DND-41 (cell line): ENCODE measurements at regions not wholly inside any gene's neighbourhood (a gene's known extent, or its start where the extent isn't known, plus 50 kb on each side); places are given as distances from the start of the nearest gene placed in this dataset.

Experiments used
- ATAC-seq: fragments of 200-7000 bp; cut with Tn5 transposase; 3 replicates; pipeline ENCODE4 v1.9.1; 2021; ENCODE audit warnings: low read depth; ENCODE audit not compliant: insufficient read depth
- DNase-seq: peaks from one replicate; pipeline ENCODE4 v3.0.0-alpha.2; 2020
- H2AFZ ChIP-seq: 2 replicates; pipeline ENCODE4 v1.6.0; 2012; ENCODE audit warnings: low read depth, low read length
- H3K27ac ChIP-seq: 2 replicates; pipeline ENCODE4 v1.5.1; 2012; ENCODE audit warnings: low read length, inconsistent platforms
- H3K27me3 ChIP-seq: fragments of 200-600 bp; sonication (generic); 2 replicates; pipeline ENCODE4 v1.6.0; 2012; ENCODE audit warnings: low read length, mild to moderate bottlenecking, inconsistent platforms; ENCODE audit not compliant: insufficient read depth, poor library complexity
- H3K36me3 ChIP-seq: 2 replicates; pipeline ENCODE4 v1.5.1; 2012; ENCODE audit warnings: low read length, inconsistent platforms; ENCODE audit not compliant: insufficient read depth
- H3K4me1 ChIP-seq: 2 replicates; pipeline ENCODE4 v1.5.1; 2012; ENCODE audit warnings: mild to moderate bottlenecking, low read length; ENCODE audit not compliant: insufficient read depth
- H3K4me2 ChIP-seq: 2 replicates; pipeline ENCODE4 v1.6.0; 2012; ENCODE audit warnings: mild to moderate bottlenecking, moderate library complexity, low read length, inconsistent platforms; ENCODE audit not compliant: insufficient read depth
- H3K4me3 ChIP-seq, 2 experiments: fragments of 200-600 bp in 1 of 2; shearing (Covaris generic) in 1 of 2; 2 replicates each; pipeline ENCODE4 v1.5.1; 2012 to 2016; ENCODE audit warnings: inconsistent platforms in 2 of 2, low read length in 2 of 2, mild to moderate bottlenecking in 2 of 2, low read depth in 1 of 2, moderate library complexity in 1 of 2
- H3K79me2 ChIP-seq: 2 replicates; pipeline ENCODE4 v1.6.0; 2012; ENCODE audit warnings: low read length, inconsistent platforms; ENCODE audit not compliant: insufficient read depth
- H3K9ac ChIP-seq: 2 replicates; pipeline ENCODE4 v1.6.0; 2012; ENCODE audit warnings: low read depth, mild to moderate bottlenecking, inconsistent platforms, low read length, moderate library complexity
- H3K9me3 ChIP-seq: 2 replicates; pipeline ENCODE4 v1.5.1; 2012; ENCODE audit warnings: low read length, moderate library complexity, mild to moderate bottlenecking, inconsistent platforms; ENCODE audit not compliant: insufficient read depth, severe bottlenecking
- H4K20me1 ChIP-seq: 2 replicates; pipeline ENCODE4 v1.6.0; 2012; ENCODE audit warnings: low read length; ENCODE audit not compliant: insufficient read depth
- EZH2 ChIP-seq: IDR thresholded peaks from 3 replicates; pipeline ENCODE4 v1.6.1; 2012; ENCODE audit warnings: borderline replicate concordance, low read depth, mild to moderate bottlenecking, moderate library complexity, low read length, inconsistent platforms; ENCODE audit not compliant: severe bottlenecking
- TF ChIP-seq, protein P1 (sequence below): IDR thresholded peaks from 2 replicates; pipeline ENCODE4 v1.5.1; 2012; ENCODE audit warnings: borderline replicate concordance, low read length, moderate library complexity, mild to moderate bottlenecking; ENCODE audit not compliant: poor library complexity, severe bottlenecking; ENCODE audit errors: extremely low read depth

DNA sequence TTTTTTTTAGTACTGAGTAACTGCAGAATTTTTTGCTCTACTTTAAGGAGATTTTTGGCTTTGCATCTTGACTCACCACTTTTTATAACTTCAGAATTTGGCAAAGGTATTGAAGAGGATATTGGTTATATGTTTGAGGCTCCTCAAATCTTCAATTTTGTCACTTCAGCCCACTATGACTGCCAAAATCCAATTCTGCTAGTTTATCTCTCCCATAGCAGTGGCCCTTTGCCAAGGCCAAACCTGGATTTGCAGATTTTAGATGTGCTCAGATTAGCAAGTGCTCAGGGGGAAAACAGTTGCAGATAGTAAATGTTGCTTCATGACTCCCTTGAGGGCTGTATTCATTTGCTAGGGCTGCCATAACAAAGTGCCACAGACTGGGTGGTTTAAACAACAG lies 427.5 kb downstream of the ADRA2A start:
- Histone ChIP-seq H3K79me2 (no peaks in the 10 kb centered on the region), H2AFZ (no peak overlapping the region), H3K27me3 (no peaks in the 10 kb centered on the region), H3K9me3 (no peaks in the 10 kb centered on the region), H4K20me1 (no peaks in the 10 kb centered on the region), H3K9ac (no peak overlapping the region), H3K4me1 (no peaks in the 10 kb centered on the region), H3K4me3 (no peak overlapping the region), H3K27ac (no peak overlapping the region), H3K36me3 (no peaks in the 10 kb centered on the region), H3K4me2 (no peak overlapping the region)
- DNase-seq: no peak
- TF ChIP-seq, protein P1, sequence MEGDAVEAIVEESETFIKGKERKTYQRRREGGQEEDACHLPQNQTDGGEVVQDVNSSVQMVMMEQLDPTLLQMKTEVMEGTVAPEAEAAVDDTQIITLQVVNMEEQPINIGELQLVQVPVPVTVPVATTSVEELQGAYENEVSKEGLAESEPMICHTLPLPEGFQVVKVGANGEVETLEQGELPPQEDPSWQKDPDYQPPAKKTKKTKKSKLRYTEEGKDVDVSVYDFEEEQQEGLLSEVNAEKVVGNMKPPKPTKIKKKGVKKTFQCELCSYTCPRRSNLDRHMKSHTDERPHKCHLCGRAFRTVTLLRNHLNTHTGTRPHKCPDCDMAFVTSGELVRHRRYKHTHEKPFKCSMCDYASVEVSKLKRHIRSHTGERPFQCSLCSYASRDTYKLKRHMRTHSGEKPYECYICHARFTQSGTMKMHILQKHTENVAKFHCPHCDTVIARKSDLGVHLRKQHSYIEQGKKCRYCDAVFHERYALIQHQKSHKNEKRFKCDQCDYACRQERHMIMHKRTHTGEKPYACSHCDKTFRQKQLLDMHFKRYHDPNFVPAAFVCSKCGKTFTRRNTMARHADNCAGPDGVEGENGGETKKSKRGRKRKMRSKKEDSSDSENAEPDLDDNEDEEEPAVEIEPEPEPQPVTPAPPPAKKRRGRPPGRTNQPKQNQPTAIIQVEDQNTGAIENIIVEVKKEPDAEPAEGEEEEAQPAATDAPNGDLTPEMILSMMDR: no peak
- TF ChIP-seq EZH2: no peak
- no peak for ATAC-seq

DNA sequence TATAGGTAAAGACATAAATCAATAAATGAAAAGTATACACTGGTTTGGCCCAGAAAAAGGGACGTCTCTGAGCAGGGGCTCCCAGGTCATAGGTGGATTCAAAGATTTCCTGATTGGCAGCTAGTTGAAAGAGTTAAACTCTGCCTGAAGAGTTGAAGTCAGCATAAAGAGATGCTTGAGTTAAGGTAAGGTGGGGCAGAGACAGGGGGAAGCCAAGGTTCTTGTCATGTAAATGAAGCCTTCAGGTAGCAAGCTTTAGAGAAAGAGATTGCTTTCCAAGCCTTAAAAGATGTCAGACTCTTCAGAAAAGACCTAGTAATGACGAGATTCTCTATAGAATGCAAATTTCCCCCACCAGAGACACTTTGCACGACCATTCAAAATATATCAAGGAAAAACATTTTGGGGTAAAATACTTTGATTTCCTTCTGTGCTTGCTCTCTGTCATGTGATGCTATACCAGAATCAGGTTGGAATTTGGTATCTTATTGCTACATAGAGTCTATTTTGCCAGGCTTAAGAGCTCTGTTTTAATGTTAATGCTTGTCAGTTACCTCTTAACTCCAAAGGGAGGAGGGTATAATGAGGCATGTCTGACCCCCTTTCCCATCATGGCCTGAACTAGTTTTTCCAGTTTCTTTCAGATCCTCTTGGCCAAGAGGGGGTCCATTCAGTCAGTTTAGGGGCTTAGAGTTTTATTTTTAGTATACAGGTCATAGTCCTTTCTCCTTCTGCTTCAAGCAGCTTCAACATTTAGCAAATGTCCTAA lies 429.6 kb downstream of the ADRA2A start:
- TF ChIP-seq EZH2: no peak
- TF ChIP-seq, protein P1: no peak

DNA sequence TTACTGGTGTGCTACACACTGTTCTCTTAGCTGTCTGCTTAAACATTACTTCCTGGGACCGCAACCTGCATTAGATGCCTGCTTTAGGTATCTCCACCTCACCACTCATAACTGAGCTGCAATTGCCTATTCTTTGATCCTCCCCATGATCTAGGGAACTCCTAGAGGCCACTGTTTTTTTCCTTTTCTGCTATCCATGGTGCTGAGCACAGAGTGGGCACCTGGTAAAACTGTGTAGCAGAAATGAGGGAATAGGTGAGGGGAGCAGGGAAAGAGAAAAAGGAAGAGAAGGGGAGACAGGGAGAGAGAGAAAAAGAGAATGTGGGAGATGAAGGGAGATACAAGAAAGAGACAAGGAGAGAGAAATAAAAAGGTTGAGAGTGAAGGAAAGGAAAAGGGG lies 434.9 kb downstream of the ADRA2A start:
- no peak overlapping the region for H3K27ac ChIP-seq
- no peak overlapping the region for H3K4me2 ChIP-seq
- no peaks in the 10 kb centered on the region for H4K20me1 ChIP-seq
- TF ChIP-seq, protein P1: no peak
- TF ChIP-seq EZH2: no peak
- H3K4me3 ChIP-seq: no peak overlapping the region
- DNase-seq (no peak), ATAC-seq (no peak)
- no peak overlapping the region for H3K9ac ChIP-seq
- no peaks in the 10 kb centered on the region for H3K27me3 ChIP-seq
- no peak overlapping the region for H2AFZ ChIP-seq
- H3K9me3 ChIP-seq: no peaks in the 10 kb centered on the region
- no peaks in the 10 kb centered on the region for H3K4me1 ChIP-seq
- H3K36me3 ChIP-seq: no peaks in the 10 kb centered on the region
- H3K79me2 ChIP-seq: no peaks in the 10 kb centered on the region

More for the DNA sequence above, 429.6 kb downstream of the ADRA2A start:
- H3K4me2 ChIP-seq: no peak overlapping the region
- no peaks in the 10 kb centered on the region for H4K20me1 ChIP-seq
- no peak for DNase-seq
- no peaks in the 10 kb centered on the region for H3K36me3 ChIP-seq
- H3K9ac ChIP-seq: no peak overlapping the region
- H3K9me3 ChIP-seq: no peaks in the 10 kb centered on the region
- H3K4me3 ChIP-seq: no peak overlapping the region
- no peaks in the 10 kb centered on the region for H3K27me3 ChIP-seq
- no peaks in the 10 kb centered on the region for H3K79me2 ChIP-seq
- H3K27ac ChIP-seq: no peak overlapping the region
- H2AFZ ChIP-seq: no peak overlapping the region
- ATAC-seq: no peak
- H3K4me1 ChIP-seq: no peaks in the 10 kb centered on the region

DNA sequence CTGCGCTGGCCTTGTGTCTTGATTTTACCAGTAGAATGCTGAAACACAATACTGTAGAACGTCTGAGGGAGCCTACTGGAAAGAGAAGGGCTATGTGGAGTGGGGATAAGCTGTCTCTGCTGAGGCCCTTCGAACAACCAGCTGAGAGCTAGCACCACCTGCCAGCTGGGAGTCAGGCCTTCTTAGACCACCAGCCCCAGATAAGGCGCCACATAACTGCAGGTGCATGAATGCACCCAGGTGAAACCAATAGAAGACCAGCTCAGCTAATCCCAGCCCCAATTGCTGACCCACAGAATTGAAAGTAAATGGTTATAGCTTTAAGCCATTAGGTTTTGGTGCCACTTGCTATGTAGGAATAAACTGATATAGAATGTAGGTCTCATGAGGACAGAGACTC lies 438.4 kb downstream of the ADRA2A start:
- Histone ChIP-seq H3K4me2 (no peak overlapping the region), H2AFZ (no peak overlapping the region), H3K9me3 (no peaks in the 10 kb centered on the region), H3K36me3 (no peaks in the 10 kb centered on the region), H3K9ac (no peak overlapping the region), H4K20me1 (no peaks in the 10 kb centered on the region), H3K4me1 (no peaks in the 10 kb centered on the region), H3K27me3 (no peaks in the 10 kb centered on the region), H3K79me2 (no peaks in the 10 kb centered on the region), H3K27ac (no peak overlapping the region), H3K4me3 (no peak overlapping the region)
- no peak for ATAC-seq
- DNase-seq: no peak
- no peak for TF ChIP-seq EZH2
- TF ChIP-seq, protein P1: no peak
